Jurkat, Clone E6-1 (cell line): ENCODE measurements at regions not wholly inside any gene's neighbourhood (a gene's known extent, or its start where the extent isn't known, plus 50 kb on each side); places are given as distances from the start of the nearest gene placed in this dataset.
"Not testable (repeated sequence)": the region's sequence is repeated elsewhere in the genome, so short reads cannot be mapped to it uniquely, and the experiment has no call there.

ENCODE experiments used
- DNase-seq: peaks from one replicate; pipeline ENCODE4 v3.0.0-alpha.2; 2011; ENCODE audit warnings: low read depth, low spot score
- H3K4me3 ChIP-seq: 2 replicates; pipeline ENCODE4 v1.5.1; 2011; ENCODE audit warnings: mild to moderate bottlenecking, low read length, control low read depth, moderate library complexity

DNA sequence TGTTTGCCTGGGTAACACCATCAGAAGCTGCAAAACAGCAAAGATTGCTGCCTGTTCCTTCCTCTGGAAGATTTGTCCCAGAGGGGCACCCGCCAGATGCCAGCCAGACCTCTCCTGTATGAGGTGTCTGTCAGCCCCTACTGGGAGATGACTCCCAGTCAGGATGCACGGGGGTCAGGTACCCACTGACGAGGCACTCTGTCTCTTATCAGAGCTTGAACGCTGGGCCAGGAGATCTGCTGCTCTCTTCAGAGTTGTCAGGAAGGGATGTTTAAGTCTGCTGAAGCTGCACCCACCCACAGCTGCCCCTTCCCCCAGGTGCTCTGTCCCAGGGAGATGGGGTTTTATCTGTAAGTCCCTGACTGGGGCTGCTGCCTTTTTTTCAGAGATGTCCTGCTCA is 207.4 kb upstream of the PDE3A start:
- H3K4me3 ChIP-seq, DNase-seq: not testable (repeated sequence)

DNA sequence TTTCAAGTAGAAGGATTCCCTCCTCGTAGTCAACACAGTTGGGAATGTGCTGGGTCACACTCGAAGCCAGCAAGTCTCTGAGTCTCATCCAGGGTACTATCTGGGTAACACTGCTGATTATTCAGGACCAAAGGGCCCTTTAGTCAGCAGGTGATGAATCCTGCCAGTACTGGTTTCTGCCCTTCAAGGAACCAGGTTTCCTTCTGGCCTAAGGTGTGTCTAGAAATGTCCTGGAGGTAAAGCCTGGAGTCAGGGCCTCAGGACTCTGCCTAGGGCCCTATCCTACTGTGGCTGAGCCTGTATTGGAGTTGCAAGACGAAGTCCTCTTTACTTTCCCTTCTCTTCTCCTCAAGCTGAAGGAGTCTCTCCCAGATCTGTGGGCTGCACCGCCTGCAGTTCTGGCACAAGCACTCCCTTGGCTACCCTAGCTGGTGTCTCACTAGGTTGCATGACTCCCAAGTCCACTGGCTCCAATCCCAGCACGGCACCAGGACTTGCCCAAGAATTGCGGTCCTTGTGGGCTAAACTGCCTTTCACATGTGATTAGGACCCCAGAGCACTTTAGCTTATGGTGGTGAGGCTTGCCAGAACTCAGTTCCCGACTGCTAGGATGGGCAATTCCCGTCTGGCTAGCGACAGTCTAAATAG is 193.7 kb upstream of the PDE3A start:
- H3K4me3 ChIP-seq: no peak overlapping the region
- DNase-seq: no peak

DNA sequence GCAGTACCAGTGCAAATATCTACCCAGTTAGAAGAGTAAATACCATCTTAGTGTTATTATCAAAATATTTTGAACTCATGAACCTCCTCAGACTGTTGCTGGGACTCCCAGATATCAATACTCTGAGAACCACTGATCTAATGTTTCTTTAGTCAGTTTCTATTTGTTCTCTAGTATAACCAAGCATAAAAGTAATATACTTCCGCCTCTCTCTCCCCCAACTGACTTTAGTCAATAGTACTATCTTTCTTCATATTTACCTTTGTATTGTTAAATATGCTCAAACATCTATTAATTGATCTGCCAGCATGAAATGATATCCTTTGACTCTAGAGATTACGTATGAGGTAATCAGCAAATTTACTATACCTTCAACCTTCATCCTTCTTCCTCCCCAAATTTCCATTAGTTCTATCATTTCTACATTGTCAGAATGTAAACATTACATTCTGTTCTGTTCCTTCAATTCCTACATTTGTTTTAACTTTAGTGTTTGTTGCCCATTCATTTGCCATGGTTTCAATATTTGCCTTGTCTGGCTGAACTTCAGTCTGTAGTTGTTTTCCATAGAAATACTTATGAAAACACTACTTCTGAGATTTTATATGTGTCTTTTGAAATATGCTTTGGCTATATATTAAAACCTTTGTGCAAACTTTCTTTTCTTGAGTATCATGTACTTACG is 192.5 kb upstream of the PDE3A start:
- DNase-seq: no peak
- no peak overlapping the region for H3K4me3 ChIP-seq

DNA sequence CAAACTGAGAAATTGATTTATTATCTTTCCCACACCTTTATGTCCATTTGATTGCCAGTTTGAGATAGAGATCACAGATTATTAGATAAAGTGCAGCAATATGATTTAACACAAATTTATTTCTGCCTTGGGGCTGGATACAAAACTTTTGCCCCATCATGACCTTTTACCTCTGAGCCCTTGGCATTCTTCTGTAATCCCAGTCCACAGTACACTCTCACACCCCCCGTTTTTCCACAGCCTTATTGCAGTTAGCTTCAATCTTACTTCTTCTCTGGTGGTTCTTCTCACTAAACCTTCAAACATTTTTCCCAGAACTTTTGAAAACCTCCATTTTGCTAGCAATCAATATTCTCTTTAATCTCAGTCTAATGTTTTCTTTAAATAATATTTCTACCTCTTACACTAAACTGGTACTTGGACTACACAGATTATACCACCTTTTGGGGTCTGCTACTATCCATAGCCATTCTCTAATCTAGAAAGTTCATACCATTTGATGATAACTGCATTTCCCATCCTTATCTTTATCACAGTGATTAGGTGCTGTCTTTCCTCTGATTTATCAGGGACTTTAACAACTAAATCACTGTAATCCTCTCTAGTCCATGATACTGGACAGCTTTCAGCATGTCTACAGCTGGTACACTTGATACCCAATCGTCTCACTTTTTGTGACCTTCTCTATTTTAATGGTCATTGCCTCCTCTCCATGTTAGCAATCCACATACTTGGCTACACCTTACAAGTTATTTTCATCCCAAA is 186.7 kb upstream of the PDE3A start:
- H3K4me3 ChIP-seq: no peak overlapping the region
- no peak for DNase-seq

DNA sequence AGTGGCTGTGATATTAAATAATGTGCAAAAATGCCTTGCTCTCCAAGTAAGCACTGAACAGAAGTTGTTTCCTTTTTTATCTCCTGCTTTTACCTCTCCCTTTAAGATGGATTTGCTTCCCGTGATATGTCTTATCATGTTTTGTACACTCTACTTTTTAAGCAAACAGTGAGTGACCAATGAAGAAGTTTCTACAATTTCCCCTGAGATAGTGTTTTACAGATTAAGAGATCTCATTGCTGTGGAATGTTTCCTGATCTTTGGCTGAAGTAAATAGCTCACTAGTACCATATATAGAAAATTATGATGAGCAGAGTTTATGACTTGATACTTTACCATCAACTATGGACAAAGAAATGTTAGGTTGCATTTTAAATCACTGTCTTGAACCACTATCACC is 184.8 kb upstream of the PDE3A start:
- no peak overlapping the region for H3K4me3 ChIP-seq
- DNase-seq: no peak

DNA sequence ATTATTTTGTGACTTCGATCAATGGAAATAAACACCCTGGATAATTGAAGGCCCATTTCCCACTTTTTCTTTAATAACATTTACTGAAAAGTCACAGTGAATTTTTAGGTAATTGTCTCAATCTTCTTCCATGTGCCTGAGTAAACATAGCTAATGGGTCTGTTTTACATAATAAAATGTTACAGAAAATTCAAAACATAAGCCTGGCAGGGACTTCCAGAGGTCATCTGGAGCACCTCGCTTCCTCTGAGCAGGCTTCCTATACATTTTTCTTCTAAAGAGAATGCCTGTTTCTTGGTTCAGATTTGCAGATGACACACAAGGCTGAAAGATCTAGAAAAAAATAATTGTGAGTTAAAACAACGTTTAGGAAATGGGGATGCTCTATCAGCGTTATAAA is 183.8 kb upstream of the PDE3A start:
- DNase-seq: no peak
- no peak overlapping the region for H3K4me3 ChIP-seq

DNA sequence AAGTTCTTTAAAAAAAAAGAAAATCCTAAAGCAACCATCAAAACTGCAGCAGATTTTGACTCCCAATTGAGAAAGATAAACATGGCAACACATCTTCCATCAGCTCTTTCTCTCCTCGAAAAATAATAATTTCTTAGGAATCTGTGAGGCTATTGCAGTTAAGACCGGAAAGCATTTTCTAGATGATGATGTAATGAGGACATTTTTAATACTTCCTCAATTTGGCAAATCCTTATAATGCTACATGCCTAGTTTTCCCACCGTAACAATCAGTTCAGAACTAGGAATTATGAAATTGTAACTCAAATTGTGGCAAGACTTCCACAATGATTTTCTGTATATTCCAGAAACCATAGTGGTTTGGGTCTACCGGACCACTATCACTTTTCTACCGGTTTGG is 180.9 kb upstream of the PDE3A start:
- no peak overlapping the region for H3K4me3 ChIP-seq
- no peak for DNase-seq

DNA sequence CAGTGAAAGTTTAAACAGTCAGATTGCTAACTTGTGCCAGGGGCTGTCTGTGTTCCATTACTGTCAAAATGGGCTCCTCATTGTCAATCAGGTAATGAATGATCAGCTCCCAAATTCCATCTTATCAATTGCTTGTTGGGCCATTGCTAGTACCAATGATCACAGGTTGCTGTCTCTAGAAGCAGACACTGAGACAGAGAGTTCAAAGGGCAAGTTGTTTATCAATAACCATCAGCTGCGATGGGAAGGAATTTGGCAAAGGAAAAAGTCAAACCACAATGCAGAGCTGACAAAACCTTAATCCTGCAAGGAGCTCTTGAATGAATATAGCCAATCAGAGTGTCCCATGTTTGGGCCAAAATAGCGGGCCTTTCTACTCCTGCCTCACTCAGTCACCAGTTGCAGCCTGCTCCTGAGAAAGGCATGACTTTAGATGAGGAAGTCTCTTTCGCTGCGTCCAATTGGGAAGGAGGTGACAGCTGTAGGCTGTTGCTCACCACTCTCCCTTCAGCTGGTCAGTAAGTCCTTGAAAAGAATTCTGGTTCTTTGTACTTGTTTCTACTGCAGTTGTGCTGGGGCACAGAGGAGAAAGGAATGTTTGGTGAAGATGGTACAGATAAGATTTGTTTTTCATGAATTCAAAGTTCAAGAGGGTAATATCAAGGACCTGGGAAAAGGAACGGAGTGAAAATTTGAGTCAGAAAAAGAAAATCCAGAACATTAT is 179.2 kb upstream of the PDE3A start:
- DNase-seq: no peak
- H3K4me3 ChIP-seq: no peak overlapping the region

DNA sequence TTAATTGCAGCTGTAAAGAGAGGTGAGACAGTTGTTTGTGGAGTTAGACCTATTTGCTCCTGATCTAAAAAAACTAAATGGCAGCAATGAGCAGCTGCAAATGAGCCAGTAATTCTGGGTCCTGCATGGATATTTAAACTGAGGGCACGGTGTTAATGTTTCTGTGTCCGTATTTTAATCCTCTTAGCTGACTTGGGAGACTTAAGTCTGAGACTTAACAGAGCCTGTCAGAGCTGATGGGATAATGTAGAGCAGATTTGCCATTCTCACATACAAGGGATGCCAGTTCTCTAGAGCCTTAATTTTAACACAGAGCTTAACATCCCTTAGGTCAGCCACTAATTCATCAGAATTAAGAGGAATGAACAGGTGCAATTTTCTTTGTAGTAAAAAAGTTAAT is 178.6 kb upstream of the PDE3A start:
- no peak for DNase-seq
- no peak overlapping the region for H3K4me3 ChIP-seq

DNA sequence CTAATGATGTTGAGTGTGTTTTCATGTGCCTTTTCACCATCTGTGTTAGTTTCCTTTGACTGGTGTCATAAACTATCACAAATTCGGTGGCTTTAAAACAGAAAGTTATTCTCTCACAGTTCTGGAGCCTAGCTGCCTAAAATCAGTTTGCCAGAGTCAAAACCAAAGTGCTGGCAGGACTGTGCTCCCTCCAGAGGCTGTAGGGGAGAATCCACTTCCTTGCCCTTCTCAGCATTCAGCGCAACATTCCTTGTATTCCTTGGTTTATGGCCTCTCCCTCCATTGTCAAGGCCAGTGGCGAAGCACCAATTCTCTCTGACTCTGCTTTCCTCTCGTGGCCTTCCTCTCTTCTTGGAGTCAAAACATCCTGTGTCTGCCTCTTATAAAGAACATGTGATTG is 174.2 kb upstream of the PDE3A start:
- no peak for DNase-seq
- H3K4me3 ChIP-seq: no peak overlapping the region

DNA sequence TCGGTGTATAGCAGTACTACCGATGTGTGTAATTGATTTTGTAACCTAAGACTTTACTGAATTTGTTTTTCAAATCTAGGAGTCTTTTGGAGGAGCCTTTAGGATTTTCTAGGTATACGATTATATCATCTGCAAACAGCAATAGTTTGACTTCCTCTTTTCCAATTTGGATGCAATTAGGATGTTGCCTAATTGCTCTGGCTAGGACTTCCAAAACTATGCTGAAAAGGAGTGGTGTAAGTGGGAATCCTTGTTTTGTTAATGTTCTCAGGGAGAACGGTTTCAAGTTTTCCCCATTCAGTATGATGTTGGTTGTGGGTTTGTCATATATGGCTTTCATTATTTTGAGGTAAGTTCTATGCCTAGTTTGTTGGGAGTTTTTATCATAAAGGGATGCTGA is 171.6 kb upstream of the PDE3A start:
- no peak overlapping the region for H3K4me3 ChIP-seq
- no peak for DNase-seq

DNA sequence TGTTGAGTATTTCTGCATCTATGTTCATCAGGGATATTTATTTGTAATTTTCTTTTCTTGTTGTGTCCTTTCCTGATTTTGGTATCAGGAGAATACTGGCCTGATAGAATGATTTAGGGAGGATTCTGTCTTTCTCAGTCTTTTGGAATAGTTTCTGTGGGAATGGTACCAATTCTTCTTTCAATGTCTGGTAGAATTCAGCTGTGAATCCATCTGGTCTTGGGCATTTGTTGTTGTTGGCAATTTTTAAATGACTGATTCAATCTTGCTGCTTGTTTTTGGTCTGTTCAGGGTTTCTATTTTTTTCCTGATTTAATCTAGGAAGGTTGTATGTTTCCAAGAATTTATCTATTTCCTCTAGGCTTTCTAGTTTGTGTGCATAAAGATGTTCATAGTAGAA is 170.9 kb upstream of the PDE3A start:
- no peak for DNase-seq
- H3K4me3 ChIP-seq: no peak overlapping the region

DNA sequence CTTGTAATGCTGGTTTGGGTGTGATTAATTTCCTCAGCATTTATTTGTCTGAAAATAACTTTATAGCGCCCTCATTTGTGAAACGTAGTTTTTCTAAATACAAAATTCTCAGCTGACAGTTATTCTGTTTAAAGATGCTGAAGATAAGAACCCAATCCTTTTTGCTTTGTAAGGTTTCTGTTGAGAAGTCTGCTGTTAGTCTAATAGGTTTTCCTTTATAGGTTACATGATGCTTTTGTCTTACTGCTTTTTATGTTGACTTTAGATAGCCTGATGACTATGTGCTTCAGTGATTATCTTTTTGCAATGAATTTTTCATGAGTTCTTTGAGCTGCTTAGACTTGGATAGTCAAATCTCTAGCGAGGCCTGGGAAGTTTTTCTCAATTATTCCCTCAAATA is 168.6 kb upstream of the PDE3A start:
- DNase-seq: no peak
- no peak overlapping the region for H3K4me3 ChIP-seq

DNA sequence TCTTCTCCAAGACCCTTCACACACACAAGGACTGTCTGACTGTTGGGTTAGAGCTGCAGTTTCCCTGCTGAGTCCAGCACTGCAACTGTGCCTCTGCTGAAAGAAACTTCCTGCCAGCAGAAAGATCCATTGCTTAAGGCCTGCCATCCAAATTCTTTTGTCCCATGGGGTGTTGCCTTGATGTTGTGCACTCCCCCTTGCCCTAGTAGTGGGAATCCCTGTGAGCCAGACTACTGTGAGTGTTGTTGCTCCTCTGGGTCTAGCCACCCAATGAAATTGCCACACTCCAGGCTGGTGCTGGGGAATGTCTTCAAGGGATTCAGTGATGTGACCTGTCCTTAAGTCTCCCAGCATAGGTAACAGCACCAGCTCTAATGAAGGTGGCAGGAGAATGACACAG is 166.6 kb upstream of the PDE3A start:
- no peak for DNase-seq
- H3K4me3 ChIP-seq: no peak overlapping the region

DNA sequence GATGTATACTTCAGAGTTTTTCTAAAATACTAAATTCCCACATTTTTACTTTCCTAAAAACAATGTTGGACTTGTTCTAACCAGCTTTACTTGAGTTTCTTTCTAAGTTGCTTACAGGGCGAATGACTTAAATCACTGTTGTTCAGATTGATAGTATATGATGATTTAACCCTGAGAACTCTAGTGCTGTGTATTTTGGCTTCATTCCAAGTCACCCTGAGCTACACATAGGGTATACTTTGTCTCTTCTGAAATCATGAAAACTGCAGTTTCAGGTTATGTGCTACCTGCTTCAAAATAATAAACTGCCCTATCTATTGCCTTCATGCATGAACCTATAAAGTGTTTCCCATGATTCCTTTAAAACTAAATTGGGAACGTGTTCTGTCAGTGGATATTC is 162.5 kb upstream of the PDE3A start:
- DNase-seq: no peak
- no peak overlapping the region for H3K4me3 ChIP-seq

DNA sequence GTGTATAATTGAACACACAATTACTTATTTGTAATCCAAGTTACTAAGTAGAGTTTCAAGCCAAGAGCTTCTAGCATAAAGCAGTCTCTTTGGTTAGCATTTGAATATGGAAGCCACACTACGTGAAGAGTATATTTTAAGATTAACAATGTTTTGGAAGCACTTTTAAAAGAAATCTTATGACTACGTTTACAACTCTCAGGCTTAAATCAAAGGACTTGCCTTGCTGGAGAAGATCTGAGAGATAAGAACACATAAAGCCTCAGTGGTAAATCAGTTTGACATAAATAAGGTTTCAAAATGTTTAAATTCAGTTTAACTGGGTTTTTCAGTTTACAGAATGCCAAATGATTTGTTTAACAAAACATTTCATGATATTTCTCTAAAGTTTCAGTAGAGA is 161.9 kb upstream of the PDE3A start:
- DNase-seq: no peak

DNA sequence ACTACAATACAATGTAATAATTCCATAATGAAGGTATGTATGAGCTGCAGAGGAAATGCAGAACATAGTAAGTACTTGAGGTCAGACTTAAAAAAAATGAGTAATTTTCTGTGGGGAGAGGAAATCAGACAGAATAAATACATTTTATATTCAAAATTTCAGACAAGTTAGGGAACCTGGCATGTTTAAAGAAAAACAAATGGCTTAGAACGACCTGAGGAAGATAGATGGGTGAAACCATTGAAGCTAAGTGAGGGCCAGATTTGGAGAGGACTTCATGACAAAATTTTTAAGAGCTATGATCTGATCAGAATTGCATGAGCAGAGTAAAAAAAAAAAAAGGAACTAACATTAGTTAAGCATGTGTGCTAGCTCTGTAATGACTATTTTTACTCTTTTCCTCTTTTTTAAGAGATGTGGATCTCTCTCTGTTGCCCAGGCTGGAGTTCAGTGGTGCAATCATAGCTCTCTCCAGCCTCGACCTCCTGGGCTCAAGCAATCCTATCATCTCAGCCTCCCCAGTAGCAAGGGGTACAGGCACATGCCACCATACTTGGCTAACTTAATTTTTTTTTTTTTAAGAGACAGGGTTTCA is 157.6 kb upstream of the PDE3A start:
- H3K4me3 ChIP-seq: no peak overlapping the region
- DNase-seq: no peak

More for the DNA sequence above, 161.9 kb upstream of the PDE3A start:
- H3K4me3 ChIP-seq: no peak overlapping the region

DNA sequence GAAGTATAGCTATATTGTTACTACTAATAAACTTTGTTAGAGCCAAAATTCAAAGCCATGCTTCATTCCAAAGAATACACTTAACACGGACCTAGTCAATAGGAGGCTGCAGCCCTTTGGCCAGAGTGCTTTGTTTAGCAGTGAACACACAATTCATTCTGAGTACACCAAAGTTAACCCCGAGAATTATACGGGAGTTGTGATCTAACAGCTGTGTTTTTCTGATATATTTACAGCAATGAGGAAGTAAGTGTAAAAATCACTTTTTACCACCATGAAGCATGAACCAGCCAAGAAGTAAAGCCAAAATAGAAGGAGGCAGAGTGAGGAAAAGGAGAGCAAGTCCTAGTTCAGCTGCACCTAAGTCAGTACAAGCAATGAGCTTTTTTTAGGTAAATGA is 156.8 kb upstream of the PDE3A start:
- DNase-seq: no peak

DNA sequence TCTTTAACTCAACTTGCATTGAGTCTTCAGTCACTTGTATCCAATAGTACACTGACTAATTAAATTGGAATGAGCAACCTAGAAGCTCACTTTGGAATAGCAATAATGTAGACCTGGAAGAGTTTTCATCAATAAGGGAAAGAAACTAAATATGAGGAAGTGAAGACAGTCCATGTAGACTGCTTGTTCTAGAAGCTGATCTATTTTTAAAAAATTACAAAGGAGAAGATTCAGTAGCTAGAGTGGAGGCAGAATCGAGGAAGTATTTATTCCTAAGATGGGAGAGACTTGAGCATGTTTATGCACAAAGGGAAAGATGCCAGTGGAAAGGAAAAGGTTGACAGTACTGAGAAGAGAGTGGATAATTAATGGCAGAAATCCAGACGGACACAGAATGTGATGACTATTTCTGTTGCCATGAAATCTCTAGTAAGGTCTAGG is 156.3 kb upstream of the PDE3A start:
- DNase-seq: no peak
- no peak overlapping the region for H3K4me3 ChIP-seq

More for the DNA sequence above, 156.8 kb upstream of the PDE3A start:
- no peak overlapping the region for H3K4me3 ChIP-seq
